Panc1 (cell line): ENCODE measurements at regions not wholly inside any gene's neighbourhood (a gene's known extent, or its start where the extent isn't known, plus 50 kb on each side); places are given as distances from the start of the nearest gene placed in this dataset.

ENCODE experiments used
- ATAC-seq: fragments of 200-7000 bp; cut with Tn5 transposase; 2 replicates; pipeline ENCODE4 v1.9.1; 2020; ENCODE audit warnings: mild to moderate bottlenecking, moderate library complexity
- BruUV-seq: library from RNA; stranded (reverse); fragments of 400-500 nt; replicated peaks from 2 replicates; lab custom pipeline; 2021; lab: Mats Ljungman, UMichigan
- CTCF ChIA-PET: fragments of 300-600 bp; sonication (Branson Sonifier 250); formaldehyde crosslinking; loops from one replicate; lab custom pipeline; 2022; ENCODE audit warnings: antibody characterized with exemption; lab: Charles Lee
- POLR2A ChIA-PET: fragments of 300-600 bp; sonication (Branson Sonifier 250); formaldehyde crosslinking; loops from one replicate; lab custom pipeline; 2022; ENCODE audit warnings: antibody characterized with exemption; lab: Charles Lee
- DNase-seq: peaks from one replicate; pipeline ENCODE4 v3.0.0-alpha.2; 2010; ENCODE audit warnings: low read depth, low spot score
- H3K27ac ChIP-seq: 2 replicates; pipeline ENCODE4 v1.5.1; 2011; ENCODE audit warnings: mild to moderate bottlenecking, low read length, inconsistent platforms
- H3K27me3 ChIP-seq: fragments of 200-500 bp; sonication (Bioruptor generic); 2 replicates; pipeline ENCODE4 v1.6.0; 2014; ENCODE audit warnings: low read length, inconsistent platforms; ENCODE audit not compliant: control insufficient read depth, insufficient read depth
- H3K36me3 ChIP-seq: fragments of 200-500 bp; sonication (Bioruptor generic); 2 replicates; pipeline ENCODE4 v1.5.1; 2014; ENCODE audit warnings: inconsistent platforms, mild to moderate bottlenecking, low read length, moderate library complexity; ENCODE audit not compliant: control insufficient read depth, insufficient read depth
- H3K4me1 ChIP-seq: 2 replicates; pipeline ENCODE4 v1.5.1; 2011; ENCODE audit warnings: inconsistent platforms, mild to moderate bottlenecking, low read length, moderate library complexity; ENCODE audit not compliant: control insufficient read depth, insufficient read depth
- H3K4me3 ChIP-seq, 2 experiments: 2 replicates each; pipeline ENCODE4 v1.5.1; 2011 to 2012; ENCODE audit warnings: low read depth in 2 of 2, low read length in 2 of 2, mild to moderate bottlenecking in 2 of 2, inconsistent platforms in 1 of 2, moderate library complexity in 1 of 2
- H3K9me3 ChIP-seq: fragments of 200-500 bp; sonication (Bioruptor generic); 2 replicates; pipeline ENCODE4 v1.5.1; 2014; ENCODE audit warnings: low read depth, mild to moderate bottlenecking, inconsistent platforms, low read length, moderate library complexity; ENCODE audit not compliant: control insufficient read depth, insufficient read depth
- CTCF ChIP-seq: fragments of 450-650 bp; IDR thresholded peaks from 2 replicates; pipeline ENCODE4 v1.5.1; 2017; ENCODE audit warnings: mild to moderate bottlenecking
- POLR2AphosphoS5 ChIP-seq: IDR thresholded peaks from 2 replicates; pipeline ENCODE4 v1.6.1; 2012; ENCODE audit warnings: mild to moderate bottlenecking, low read depth, low read length, moderate library complexity
- SIN3A ChIP-seq: IDR thresholded peaks from 2 replicates; pipeline ENCODE4 v1.6.1; 2012; ENCODE audit warnings: low read depth, mild to moderate bottlenecking, low read length, moderate library complexity, borderline replicate concordance; ENCODE audit not compliant: insufficient read depth
- TCF7L2 ChIP-seq: IDR thresholded peaks from 2 replicates; pipeline ENCODE4 v1.6.1; 2011; ENCODE audit warnings: mild to moderate bottlenecking, low read depth, low read length, inconsistent platforms
- in situ Hi-C: cut with HindIII; loops from 2 replicates; pipeline ENCODE4 v1.10.0; 2016; ENCODE audit warnings: low sequenced_read_pairs, low pct_unique_long_range_greater_than_20kb
- intact Hi-C: fragments of 100-400 bp; cut with micrococcal nuclease; formaldehyde crosslinking; loops from one replicate; pipeline ENCODE4 v1.10.0; 2022; ENCODE audit not compliant: unreplicated experiment
- TF ChIP-seq, protein P1 (sequence below), 2 experiments: IDR thresholded peaks; 2 replicates each; pipeline ENCODE4 v1.6.1; 2011 to 2012; ENCODE audit warnings: low read depth in 2 of 2, control low read depth in 1 of 2, low read length in 1 of 2, mild to moderate bottlenecking in 1 of 2, moderate library complexity in 1 of 2; ENCODE audit not compliant: insufficient read depth in 1 of 2

GRCh38 chr10:5581670-5582566 lies 57.2 kb downstream of the CALML3 start:
- H3K27ac ChIP-seq: no peak overlapping the region
- H3K4me1 ChIP-seq: peaks cover 3% of the 10 kb centered on the region; the same call in 1 of the 2 replicates
- in situ Hi-C loops (no loop called here), intact Hi-C loops (no loop called here)
- no peaks in the 10 kb centered on the region for H3K36me3 ChIP-seq
- ChIA-PET POLR2A (no interaction called here), CTCF (interaction anchor here (0.6 kb wide), 2 partner anchors 63 to 109 kb away, joined by 4 read pairs; no protein-coding TSS in a partner anchor)
- H3K27me3 ChIP-seq: no peaks in the 10 kb centered on the region
- TF ChIP-seq, protein P1, sequence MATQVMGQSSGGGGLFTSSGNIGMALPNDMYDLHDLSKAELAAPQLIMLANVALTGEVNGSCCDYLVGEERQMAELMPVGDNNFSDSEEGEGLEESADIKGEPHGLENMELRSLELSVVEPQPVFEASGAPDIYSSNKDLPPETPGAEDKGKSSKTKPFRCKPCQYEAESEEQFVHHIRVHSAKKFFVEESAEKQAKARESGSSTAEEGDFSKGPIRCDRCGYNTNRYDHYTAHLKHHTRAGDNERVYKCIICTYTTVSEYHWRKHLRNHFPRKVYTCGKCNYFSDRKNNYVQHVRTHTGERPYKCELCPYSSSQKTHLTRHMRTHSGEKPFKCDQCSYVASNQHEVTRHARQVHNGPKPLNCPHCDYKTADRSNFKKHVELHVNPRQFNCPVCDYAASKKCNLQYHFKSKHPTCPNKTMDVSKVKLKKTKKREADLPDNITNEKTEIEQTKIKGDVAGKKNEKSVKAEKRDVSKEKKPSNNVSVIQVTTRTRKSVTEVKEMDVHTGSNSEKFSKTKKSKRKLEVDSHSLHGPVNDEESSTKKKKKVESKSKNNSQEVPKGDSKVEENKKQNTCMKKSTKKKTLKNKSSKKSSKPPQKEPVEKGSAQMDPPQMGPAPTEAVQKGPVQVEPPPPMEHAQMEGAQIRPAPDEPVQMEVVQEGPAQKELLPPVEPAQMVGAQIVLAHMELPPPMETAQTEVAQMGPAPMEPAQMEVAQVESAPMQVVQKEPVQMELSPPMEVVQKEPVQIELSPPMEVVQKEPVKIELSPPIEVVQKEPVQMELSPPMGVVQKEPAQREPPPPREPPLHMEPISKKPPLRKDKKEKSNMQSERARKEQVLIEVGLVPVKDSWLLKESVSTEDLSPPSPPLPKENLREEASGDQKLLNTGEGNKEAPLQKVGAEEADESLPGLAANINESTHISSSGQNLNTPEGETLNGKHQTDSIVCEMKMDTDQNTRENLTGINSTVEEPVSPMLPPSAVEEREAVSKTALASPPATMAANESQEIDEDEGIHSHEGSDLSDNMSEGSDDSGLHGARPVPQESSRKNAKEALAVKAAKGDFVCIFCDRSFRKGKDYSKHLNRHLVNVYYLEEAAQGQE (IDR thresholded peaks at IDR 0.05; ENCODE audit: insufficient read depth in 1 of 2, low read depth in 2 of 2, low read length in 1 of 2): no peak
- TF ChIP-seq TCF7L2 (no peak), POLR2AphosphoS5 (no peak), SIN3A (no peak), CTCF (no peak)
- DNase-seq: no peak
- no peaks in the 10 kb centered on the region for H3K9me3 ChIP-seq
- ATAC-seq: no peak
- no TSS peak for BruUV-seq
- H3K4me3 ChIP-seq: no peak overlapping the region

GRCh38 chr10:5582736-5583135 lies 58.0 kb downstream of the CALML3 start:
- ChIA-PET POLR2A (no interaction called here), CTCF (interaction anchor here (0.6 kb wide), 2 partner anchors 62 to 110 kb away, joined by 4 read pairs; no protein-coding TSS in a partner anchor)
- no TSS peak for BruUV-seq
- Histone ChIP-seq H3K27ac (no peak overlapping the region), H3K9me3 (no peaks in the 10 kb centered on the region), H3K27me3 (no peaks in the 10 kb centered on the region), H3K4me3 (no peak overlapping the region), H3K4me1 (peaks cover 3% of the 10 kb centered on the region; the same call in 1 of the 2 replicates), H3K36me3 (no peaks in the 10 kb centered on the region)
- TF ChIP-seq POLR2AphosphoS5 (no peak), SIN3A (no peak), CTCF (no peak), TCF7L2 (no peak)
- TF ChIP-seq, protein P1 (IDR thresholded peaks at IDR 0.05; ENCODE audit: insufficient read depth in 1 of 2, low read depth in 2 of 2, low read length in 1 of 2): no peak
- intact Hi-C loops: no loop called here
- DNase-seq (no peak), ATAC-seq (no peak)
- in situ Hi-C loops: no loop called here
